NT2/D1 (cell line): ENCODE measurements at regions not wholly inside any gene's neighbourhood (a gene's known extent, or its start where the extent isn't known, plus 50 kb on each side); places are given as distances from the start of the nearest gene placed in this dataset.

Experiments
- DNase-seq: peaks from one replicate; pipeline ENCODE4 v3.0.0-alpha.2; 2011; ENCODE audit warnings: low read depth, low spot score
- H3K27me3 ChIP-seq: 2 replicates; pipeline ENCODE4 v1.6.0; 2011; ENCODE audit warnings: mild to moderate bottlenecking; ENCODE audit not compliant: insufficient read length, insufficient read depth
- H3K36me3 ChIP-seq: 2 replicates; pipeline ENCODE4 v1.6.1; 2011; ENCODE audit warnings: mild to moderate bottlenecking, low read length, mixed read lengths; ENCODE audit not compliant: insufficient read depth, insufficient read length
- H3K4me1 ChIP-seq: 2 replicates; pipeline ENCODE4 v1.5.1; 2011; ENCODE audit not compliant: insufficient read depth, insufficient read length
- H3K4me3 ChIP-seq: 2 replicates; pipeline ENCODE4 v1.5.1; 2011; ENCODE audit warnings: low read depth; ENCODE audit not compliant: insufficient read length
- H3K9ac ChIP-seq: 2 replicates; pipeline ENCODE4 v1.6.0; 2011; ENCODE audit warnings: low read depth; ENCODE audit not compliant: insufficient read length
- H3K9me3 ChIP-seq: 2 replicates; pipeline ENCODE4 v1.5.1; 2011; ENCODE audit warnings: mild to moderate bottlenecking, low read length; ENCODE audit not compliant: insufficient read depth
- SUZ12 ChIP-seq: IDR thresholded peaks from 2 replicates; pipeline ENCODE4 v1.6.1; 2011; ENCODE audit not compliant: insufficient read length, insufficient read depth; ENCODE audit errors: extremely low read depth
- YY1 ChIP-seq: IDR thresholded peaks from 2 replicates; pipeline ENCODE4 v1.6.1; 2011; ENCODE audit not compliant: insufficient read length, insufficient read depth
- ZNF274 ChIP-seq: IDR thresholded peaks from 2 replicates; pipeline ENCODE4 v1.6.1; 2011; ENCODE audit warnings: mild to moderate bottlenecking, low read depth, low read length

DNA sequence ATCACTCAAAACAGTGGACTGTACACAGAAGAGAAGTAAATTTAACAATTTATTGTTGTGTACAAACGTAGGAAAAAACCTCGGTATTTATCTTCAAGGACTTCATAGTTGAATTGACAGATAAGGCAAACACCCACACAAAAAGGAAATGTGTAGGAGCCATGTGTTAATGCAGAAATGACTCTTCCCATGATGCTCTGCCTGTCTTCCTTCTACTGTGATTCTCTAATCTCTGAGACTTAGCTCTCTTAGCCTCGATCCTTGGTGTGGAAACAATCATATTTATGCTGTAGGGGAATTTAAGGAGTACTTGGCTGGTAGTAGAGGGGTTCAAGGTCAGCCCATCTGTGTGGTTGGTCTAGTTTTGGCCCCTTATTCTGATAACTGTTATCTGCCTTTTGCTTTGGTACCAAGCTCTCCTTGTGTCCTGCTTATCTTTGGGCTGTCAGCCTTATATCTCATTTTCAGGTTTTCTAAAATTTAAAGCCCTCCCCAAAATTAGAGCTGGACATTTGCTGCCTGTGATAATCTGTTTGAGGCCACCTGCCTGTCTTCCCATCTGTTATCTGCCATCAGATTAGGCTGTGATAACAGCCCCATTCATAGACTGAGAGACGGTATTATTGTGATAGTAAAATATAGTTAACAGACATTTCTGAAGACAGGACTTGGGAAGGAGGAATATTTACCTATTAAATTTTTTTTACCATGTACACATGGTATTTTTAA is 81.7 kb downstream of the GPR85 start:
- H3K36me3 ChIP-seq = no peaks in the 10 kb centered on the region
- TF ChIP-seq SUZ12 = no peak
- TF ChIP-seq YY1 = no peak
- no peak for TF ChIP-seq ZNF274

GRCh38 chr7:113000316-113001020 is 86.2 kb downstream of the GPR85 start:
- Histone ChIP-seq H3K9me3 (no peaks in the 10 kb centered on the region), H3K27me3 (no peaks in the 10 kb centered on the region), H3K36me3 (no peaks in the 10 kb centered on the region), H3K4me1 (no peaks in the 10 kb centered on the region), H3K4me3 (no peak overlapping the region), H3K9ac (no peak overlapping the region)
- no peak for DNase-seq
- TF ChIP-seq YY1 = no peak
- TF ChIP-seq ZNF274 = no peak
- TF ChIP-seq SUZ12 = no peak

More for the DNA sequence above, 81.7 kb downstream of the GPR85 start:
- no peaks in the 10 kb centered on the region for H3K4me1 ChIP-seq
- no peak overlapping the region for H3K9ac ChIP-seq
- no peak for DNase-seq
- H3K9me3 ChIP-seq = no peaks in the 10 kb centered on the region
- H3K27me3 ChIP-seq = no peaks in the 10 kb centered on the region
- no peak overlapping the region for H3K4me3 ChIP-seq

GRCh38 chr7:112997831-112998230 is 88.8 kb downstream of the GPR85 start:
- H3K9ac ChIP-seq = no peak overlapping the region
- H3K27me3 ChIP-seq = no peaks in the 10 kb centered on the region
- no peaks in the 10 kb centered on the region for H3K36me3 ChIP-seq
- H3K4me1 ChIP-seq = no peaks in the 10 kb centered on the region
- TF ChIP-seq ZNF274 = no peak
- no peak overlapping the region for H3K4me3 ChIP-seq
- no peaks in the 10 kb centered on the region for H3K9me3 ChIP-seq
- no peak for DNase-seq

GRCh38 chr7:112996331-112996871 is 90.2 kb downstream of the GPR85 start:
- no peak for DNase-seq
- Histone ChIP-seq H3K36me3 (no peaks in the 10 kb centered on the region), H3K4me3 (no peak overlapping the region), H3K9ac (no peak overlapping the region), H3K27me3 (no peaks in the 10 kb centered on the region), H3K9me3 (no peaks in the 10 kb centered on the region), H3K4me1 (no peaks in the 10 kb centered on the region)
- TF ChIP-seq YY1 = no peak
- no peak for TF ChIP-seq SUZ12
- no peak for TF ChIP-seq ZNF274

GRCh38 chr7:112995059-112995824 is 91.4 kb downstream of the GPR85 start:
- Histone ChIP-seq H3K4me1 (no peaks in the 10 kb centered on the region), H3K4me3 (no peak overlapping the region), H3K9ac (no peak overlapping the region), H3K27me3 (no peaks in the 10 kb centered on the region), H3K36me3 (no peaks in the 10 kb centered on the region), H3K9me3 (no peaks in the 10 kb centered on the region)
- DNase-seq = no peak
- TF ChIP-seq YY1 = no peak
- no peak for TF ChIP-seq SUZ12
- TF ChIP-seq ZNF274 = no peak

- H3K4me1 ChIP-seq = no peaks in the 10 kb centered on the region
Measured at GRCh38 chr7:112994656-112995055, 92.0 kb downstream of the GPR85 start.

GRCh38 chr7:112990624-112991023 is 96.0 kb downstream of the GPR85 start:
- Histone ChIP-seq H3K4me3 (no peak overlapping the region), H3K9me3 (no peaks in the 10 kb centered on the region), H3K27me3 (no peaks in the 10 kb centered on the region), H3K9ac (no peak overlapping the region), H3K4me1 (no peaks in the 10 kb centered on the region), H3K36me3 (no peaks in the 10 kb centered on the region)
- no peak for TF ChIP-seq SUZ12
- DNase-seq = no peak

More at GRCh38 chr7:112994656-112995055, 92.0 kb downstream of the GPR85 start:
- no peaks in the 10 kb centered on the region for H3K27me3 ChIP-seq
- no peaks in the 10 kb centered on the region for H3K36me3 ChIP-seq
- H3K9me3 ChIP-seq = no peaks in the 10 kb centered on the region
- H3K4me3 ChIP-seq = no peak overlapping the region
- no peak for TF ChIP-seq ZNF274
- TF ChIP-seq SUZ12 = no peak
- no peak for TF ChIP-seq YY1
- no peak overlapping the region for H3K9ac ChIP-seq
- DNase-seq = no peak
